ENCODE measurements at regions not wholly inside any gene's neighbourhood (a gene's known extent, or its start where the extent isn't known, plus 50 kb on each side); places are given as distances from the start of the nearest gene placed in this dataset.

DNA sequence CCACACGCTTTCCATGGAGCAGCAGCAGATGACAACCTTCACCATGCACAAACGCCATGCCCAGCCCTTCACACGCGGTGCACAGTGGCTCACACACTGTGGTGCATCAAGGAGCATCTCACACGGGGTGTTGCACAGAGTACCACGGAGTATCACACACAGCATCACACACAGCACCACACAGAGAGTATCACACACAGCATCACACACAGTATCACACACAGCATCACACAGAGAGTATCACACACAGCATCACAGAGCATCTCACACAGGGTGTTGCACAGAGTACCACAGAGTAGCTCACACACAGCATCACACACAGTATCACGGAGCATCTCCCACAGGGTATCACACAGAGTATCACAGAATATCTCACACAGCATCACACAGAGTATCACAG lies 122.2 kb upstream of the RAB4A start:
- CTCF ChIA-PET (ENCODE audit: low intra/inter-chr PET ratio, low total read pairs) = no interaction called here

More for the DNA sequence above, 122.2 kb upstream of the RAB4A start:
- H3K36me3 ChIP-seq (replicated peaks in 1 of 2; ENCODE audit: control insufficient read depth in 1 of 2, insufficient read depth in 2 of 2, low read length in 2 of 2) = no peaks in the 10 kb centered on the region
- peak overlapping the region; percentile 70 for H3K4me2 ChIP-seq (ENCODE audit: low read depth, low read length)
- in situ Hi-C loops (cut with HindIII; ENCODE audit: extremely low pct_ligation_motif_present, low pct_unique_long_range_greater_than_20kb) (no loop called here), intact Hi-C loops (cut with micrococcal nuclease; ENCODE audit: unreplicated experiment) (loop anchor here (1.0 to 5.0 kb wide), 3 partner anchors 84 to 456 kb away; no protein-coding TSS in a partner anchor)
- H3K4me3 ChIP-seq (replicated peaks in 1 of 3; ENCODE audit: insufficient read depth in 1 of 3, low read depth in 2 of 3, low read length in 3 of 3) = peak overlapping the region in 1 of 3 experiments; percentile 42; a peak in 2 of 6 replicates
- no peaks in the 10 kb centered on the region for H3K27me3 ChIP-seq (ENCODE audit: control insufficient read depth in 1 of 2, insufficient read depth in 2 of 2, low read length in 2 of 2)
- H3K9ac ChIP-seq (ENCODE audit: insufficient read depth, low read depth, low read length) = peak overlapping the region; percentile 70
- POLR2A ChIA-PET = interaction anchor here (0.6 to 3.8 kb wide), 8 partner anchors 9 to 310 kb away, joined by 3 to 56 read pairs (median 4); no protein-coding TSS in a partner anchor
- peak; percentile 22 for ATAC-seq
- no peak for DNase-seq (ENCODE audit: low spot score)
- TF ChIP-seq ZNF550 (CRISPR knock-in tag; IDR thresholded peaks at IDR 0.05; ENCODE audit: borderline replicate concordance) (peak; percentile 53; the same call in 1 of the 2 replicates), ZNF468 (CRISPR knock-in tag; IDR thresholded peaks at IDR 0.05) (no peak), NONO (IDR thresholded peaks at IDR 0.05) (no peak), NONO (CRISPR knock-in tag; conservative IDR thresholded peaks at IDR 0.05) (0 out of 2 replicates have a peak, but pooled peaks have one; percentile 6), NFYB (CRISPR knock-in tag; IDR thresholded peaks at IDR 0.05) (no peak), SNAI1 (CRISPR knock-in tag; IDR thresholded peaks at IDR 0.05; ENCODE audit: borderline replicate concordance) (no peak), ZNF768 (CRISPR knock-in tag; IDR thresholded peaks at IDR 0.05) (peak; percentile 32; the same call in 1 of the 2 replicates), ZNF451 (CRISPR knock-in tag; IDR thresholded peaks at IDR 0.05) (0 out of 2 replicates have a peak, but pooled peaks have one; percentile 3), ZNF839 (CRISPR knock-in tag; IDR thresholded peaks at IDR 0.05; ENCODE audit: borderline replicate concordance) (0 out of 2 replicates have a peak, but pooled peaks have one; percentile 37), REL (CRISPR knock-in tag; conservative IDR thresholded peaks at IDR 0.05) (0 out of 2 replicates have a peak, but pooled peaks have one; percentile 69), ATF7 (IDR thresholded peaks at IDR 0.05) (no peak), ATF7 (CRISPR knock-in tag; IDR thresholded peaks at IDR 0.05) (no peak), SRSF4 (IDR thresholded peaks at IDR 0.05; ENCODE audit: low read depth, low read length, poor library complexity, severe bottlenecking) (no peak), HOXA7 (CRISPR knock-in tag; IDR thresholded peaks at IDR 0.05) (no peak)
- TF ChIP-seq, protein P1, sequence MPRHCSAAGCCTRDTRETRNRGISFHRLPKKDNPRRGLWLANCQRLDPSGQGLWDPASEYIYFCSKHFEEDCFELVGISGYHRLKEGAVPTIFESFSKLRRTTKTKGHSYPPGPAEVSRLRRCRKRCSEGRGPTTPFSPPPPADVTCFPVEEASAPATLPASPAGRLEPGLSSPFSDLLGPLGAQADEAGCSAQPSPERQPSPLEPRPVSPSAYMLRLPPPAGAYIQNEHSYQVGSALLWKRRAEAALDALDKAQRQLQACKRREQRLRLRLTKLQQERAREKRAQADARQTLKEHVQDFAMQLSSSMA (CRISPR knock-in tag; IDR thresholded peaks at IDR 0.05) = peak; percentile 20; the same call in 1 of the 2 replicates
- TF ChIP-seq, protein P2, sequence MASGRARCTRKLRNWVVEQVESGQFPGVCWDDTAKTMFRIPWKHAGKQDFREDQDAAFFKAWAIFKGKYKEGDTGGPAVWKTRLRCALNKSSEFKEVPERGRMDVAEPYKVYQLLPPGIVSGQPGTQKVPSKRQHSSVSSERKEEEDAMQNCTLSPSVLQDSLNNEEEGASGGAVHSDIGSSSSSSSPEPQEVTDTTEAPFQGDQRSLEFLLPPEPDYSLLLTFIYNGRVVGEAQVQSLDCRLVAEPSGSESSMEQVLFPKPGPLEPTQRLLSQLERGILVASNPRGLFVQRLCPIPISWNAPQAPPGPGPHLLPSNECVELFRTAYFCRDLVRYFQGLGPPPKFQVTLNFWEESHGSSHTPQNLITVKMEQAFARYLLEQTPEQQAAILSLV (CRISPR knock-in tag; IDR thresholded peaks at IDR 0.05; ENCODE audit: borderline replicate concordance) = 0 out of 2 replicates have a peak, but pooled peaks have one; percentile 13
- TF ChIP-seq, protein P3, sequence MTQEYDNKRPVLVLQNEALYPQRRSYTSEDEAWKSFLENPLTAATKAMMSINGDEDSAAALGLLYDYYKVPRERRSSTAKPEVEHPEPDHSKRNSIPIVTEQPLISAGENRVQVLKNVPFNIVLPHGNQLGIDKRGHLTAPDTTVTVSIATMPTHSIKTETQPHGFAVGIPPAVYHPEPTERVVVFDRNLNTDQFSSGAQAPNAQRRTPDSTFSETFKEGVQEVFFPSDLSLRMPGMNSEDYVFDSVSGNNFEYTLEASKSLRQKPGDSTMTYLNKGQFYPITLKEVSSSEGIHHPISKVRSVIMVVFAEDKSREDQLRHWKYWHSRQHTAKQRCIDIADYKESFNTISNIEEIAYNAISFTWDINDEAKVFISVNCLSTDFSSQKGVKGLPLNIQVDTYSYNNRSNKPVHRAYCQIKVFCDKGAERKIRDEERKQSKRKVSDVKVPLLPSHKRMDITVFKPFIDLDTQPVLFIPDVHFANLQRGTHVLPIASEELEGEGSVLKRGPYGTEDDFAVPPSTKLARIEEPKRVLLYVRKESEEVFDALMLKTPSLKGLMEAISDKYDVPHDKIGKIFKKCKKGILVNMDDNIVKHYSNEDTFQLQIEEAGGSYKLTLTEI (CRISPR knock-in tag; conservative IDR thresholded peaks at IDR 0.05) = no peak
- TF ChIP-seq, protein P4, sequence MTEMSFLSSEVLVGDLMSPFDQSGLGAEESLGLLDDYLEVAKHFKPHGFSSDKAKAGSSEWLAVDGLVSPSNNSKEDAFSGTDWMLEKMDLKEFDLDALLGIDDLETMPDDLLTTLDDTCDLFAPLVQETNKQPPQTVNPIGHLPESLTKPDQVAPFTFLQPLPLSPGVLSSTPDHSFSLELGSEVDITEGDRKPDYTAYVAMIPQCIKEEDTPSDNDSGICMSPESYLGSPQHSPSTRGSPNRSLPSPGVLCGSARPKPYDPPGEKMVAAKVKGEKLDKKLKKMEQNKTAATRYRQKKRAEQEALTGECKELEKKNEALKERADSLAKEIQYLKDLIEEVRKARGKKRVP (CRISPR knock-in tag; IDR thresholded peaks at IDR 0.05) = no peak
- TF ChIP-seq, protein P5, sequence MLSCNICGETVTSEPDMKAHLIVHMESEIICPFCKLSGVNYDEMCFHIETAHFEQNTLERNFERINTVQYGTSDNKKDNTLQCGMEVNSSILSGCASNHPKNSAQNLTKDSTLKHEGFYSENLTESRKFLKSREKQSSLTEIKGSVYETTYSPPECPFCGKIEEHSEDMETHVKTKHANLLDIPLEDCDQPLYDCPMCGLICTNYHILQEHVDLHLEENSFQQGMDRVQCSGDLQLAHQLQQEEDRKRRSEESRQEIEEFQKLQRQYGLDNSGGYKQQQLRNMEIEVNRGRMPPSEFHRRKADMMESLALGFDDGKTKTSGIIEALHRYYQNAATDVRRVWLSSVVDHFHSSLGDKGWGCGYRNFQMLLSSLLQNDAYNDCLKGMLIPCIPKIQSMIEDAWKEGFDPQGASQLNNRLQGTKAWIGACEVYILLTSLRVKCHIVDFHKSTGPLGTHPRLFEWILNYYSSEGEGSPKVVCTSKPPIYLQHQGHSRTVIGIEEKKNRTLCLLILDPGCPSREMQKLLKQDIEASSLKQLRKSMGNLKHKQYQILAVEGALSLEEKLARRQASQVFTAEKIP (CRISPR knock-in tag; IDR thresholded peaks at IDR 0.05; ENCODE audit: borderline replicate concordance) = no peak
- WGBS (ENCODE audit: low lambda C conversion rate) = 100% methylated on average over 2 of the region's 7 CpGs
- no TSS peak for BruUV-seq (replicated peaks)
- no peak overlapping the region for H2AFZ ChIP-seq (ENCODE audit: low read length)
- H3K27ac ChIP-seq (ENCODE audit: extremely low read length, insufficient read depth, low read length) = peak overlapping the region; percentile 87
- H3K79me2 ChIP-seq (ENCODE audit: insufficient read depth, low read length) = no peaks in the 10 kb centered on the region
- no peak for FAIRE-seq
- no peaks in the 10 kb centered on the region for H4K20me1 ChIP-seq (ENCODE audit: insufficient read depth, low read length)
- H3K9me3 ChIP-seq (ENCODE audit: low read length) = no peaks in the 10 kb centered on the region
- peaks cover 40% of the 10 kb centered on the region for H3K4me1 ChIP-seq (ENCODE audit: insufficient read depth, low read length)

Measured in HepG2 (cell line).